HepG2 (cell line): ENCODE measurements at regions not wholly inside any gene's neighbourhood (a gene's known extent, or its start where the extent isn't known, plus 50 kb on each side); places are given as distances from the start of the nearest gene placed in this dataset.

ENCODE experiments used
- CREB1 ChIP-seq, 2 experiments: fragments of 450-650 bp in 1 of 2; IDR thresholded peaks; 2 replicates each; pipeline ENCODE4 v1.6.1; 2016 to 2017; ENCODE audit warnings: control low read depth in 1 of 2, mild to moderate bottlenecking in 1 of 2, missing compliant biosample characterization in 1 of 2, missing genetic modification characterization in 1 of 2
- GABPA ChIP-seq, 2 experiments: IDR thresholded peaks; 2 replicates each; pipeline ENCODE4 v1.6.1; 2011 to 2016; ENCODE audit warnings: low read depth in 2 of 2, low read length in 1 of 2, missing biosample characterization in 1 of 2, missing genetic modification characterization in 1 of 2
- JUND ChIP-seq: sonication (generic); formaldehyde crosslinking; IDR thresholded peaks from 2 replicates; pipeline ENCODE4 v1.8.0; 2022; ENCODE audit warnings: mild to moderate bottlenecking, missing genetic modification reagents
- POLR2A ChIP-seq, 2 experiments: IDR thresholded peaks; 2 replicates each; pipeline ENCODE4 v1.6.1; 2011; ENCODE audit warnings: low read depth in 2 of 2, low read length in 2 of 2, mild to moderate bottlenecking in 1 of 2, moderate library complexity in 1 of 2; ENCODE audit not compliant: insufficient read depth in 1 of 2
- RARG ChIP-seq: sonication (generic); formaldehyde crosslinking; IDR thresholded peaks from 2 replicates; pipeline ENCODE4 v1.4.0; 2020; ENCODE audit warnings: low read depth, mild to moderate bottlenecking, missing genetic modification reagents
- SP4 ChIP-seq: sonication (generic); formaldehyde crosslinking; IDR thresholded peaks from 2 replicates; pipeline ENCODE4 v1.8.1; 2023; ENCODE audit warnings: mild to moderate bottlenecking, missing genetic modification reagents
- TCF7L2 ChIP-seq: IDR thresholded peaks from 2 replicates; pipeline ENCODE4 v1.6.1; 2011; ENCODE audit warnings: mild to moderate bottlenecking, low read depth, low read length, moderate library complexity
- TF ChIP-seq, protein P1 (sequence below): sonication (generic); formaldehyde crosslinking; IDR thresholded peaks from 2 replicates; pipeline ENCODE4 v1.4.0; 2020; ENCODE audit warnings: missing genetic modification reagents
- TF ChIP-seq, protein P2 (sequence below): fragments of 450-650 bp; IDR thresholded peaks from 2 replicates; pipeline ENCODE4 v1.6.1; 2017; ENCODE audit warnings: mild to moderate bottlenecking
- TF ChIP-seq, protein P3 (sequence below): IDR thresholded peaks from 2 replicates; pipeline ENCODE4 v1.6.1; 2016; ENCODE audit warnings: missing biosample characterization, missing genetic modification reagents, low read depth

DNA sequence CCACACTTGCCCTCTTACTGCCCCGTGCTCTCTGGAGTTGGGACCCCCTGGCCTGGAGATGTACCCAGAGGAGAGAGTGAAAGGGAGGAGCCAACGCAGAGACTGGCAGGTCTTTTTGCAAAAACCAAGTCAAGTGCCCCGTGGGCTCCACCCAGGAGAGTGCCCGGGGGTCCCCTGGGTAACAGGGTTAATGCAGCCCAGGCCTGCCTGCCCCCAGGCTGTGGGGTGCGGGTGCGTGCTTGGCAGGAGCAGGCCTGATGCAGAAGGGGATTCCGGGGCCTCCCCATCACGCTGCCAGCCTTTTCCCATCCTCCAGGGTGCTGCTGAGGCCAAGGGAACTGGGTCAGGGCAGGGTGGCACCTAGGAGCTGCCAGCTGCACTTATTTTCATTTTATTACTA lies 184.4 kb downstream of the ERMARD start:
- TF ChIP-seq JUND (CRISPR knock-in tag) = no peak
- TF ChIP-seq POLR2A (IDR thresholded peaks at IDR 0.05; ENCODE audit: insufficient read depth in 1 of 2, low read depth in 2 of 2, low read length in 2 of 2) = no peak
- TF ChIP-seq CREB1 (IDR thresholded peaks at IDR 0.05) = no peak
- TF ChIP-seq CREB1 (CRISPR knock-in tag; IDR thresholded peaks at IDR 0.05) = no peak
- TF ChIP-seq, protein P1, sequence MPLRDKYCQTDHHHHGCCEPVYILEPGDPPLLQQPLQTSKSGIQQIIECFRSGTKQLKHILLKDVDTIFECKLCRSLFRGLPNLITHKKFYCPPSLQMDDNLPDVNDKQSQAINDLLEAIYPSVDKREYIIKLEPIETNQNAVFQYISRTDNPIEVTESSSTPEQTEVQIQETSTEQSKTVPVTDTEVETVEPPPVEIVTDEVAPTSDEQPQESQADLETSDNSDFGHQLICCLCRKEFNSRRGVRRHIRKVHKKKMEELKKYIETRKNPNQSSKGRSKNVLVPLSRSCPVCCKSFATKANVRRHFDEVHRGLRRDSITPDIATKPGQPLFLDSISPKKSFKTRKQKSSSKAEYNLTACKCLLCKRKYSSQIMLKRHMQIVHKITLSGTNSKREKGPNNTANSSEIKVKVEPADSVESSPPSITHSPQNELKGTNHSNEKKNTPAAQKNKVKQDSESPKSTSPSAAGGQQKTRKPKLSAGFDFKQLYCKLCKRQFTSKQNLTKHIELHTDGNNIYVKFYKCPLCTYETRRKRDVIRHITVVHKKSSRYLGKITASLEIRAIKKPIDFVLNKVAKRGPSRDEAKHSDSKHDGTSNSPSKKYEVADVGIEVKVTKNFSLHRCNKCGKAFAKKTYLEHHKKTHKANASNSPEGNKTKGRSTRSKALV = no peak
- TF ChIP-seq, protein P2, sequence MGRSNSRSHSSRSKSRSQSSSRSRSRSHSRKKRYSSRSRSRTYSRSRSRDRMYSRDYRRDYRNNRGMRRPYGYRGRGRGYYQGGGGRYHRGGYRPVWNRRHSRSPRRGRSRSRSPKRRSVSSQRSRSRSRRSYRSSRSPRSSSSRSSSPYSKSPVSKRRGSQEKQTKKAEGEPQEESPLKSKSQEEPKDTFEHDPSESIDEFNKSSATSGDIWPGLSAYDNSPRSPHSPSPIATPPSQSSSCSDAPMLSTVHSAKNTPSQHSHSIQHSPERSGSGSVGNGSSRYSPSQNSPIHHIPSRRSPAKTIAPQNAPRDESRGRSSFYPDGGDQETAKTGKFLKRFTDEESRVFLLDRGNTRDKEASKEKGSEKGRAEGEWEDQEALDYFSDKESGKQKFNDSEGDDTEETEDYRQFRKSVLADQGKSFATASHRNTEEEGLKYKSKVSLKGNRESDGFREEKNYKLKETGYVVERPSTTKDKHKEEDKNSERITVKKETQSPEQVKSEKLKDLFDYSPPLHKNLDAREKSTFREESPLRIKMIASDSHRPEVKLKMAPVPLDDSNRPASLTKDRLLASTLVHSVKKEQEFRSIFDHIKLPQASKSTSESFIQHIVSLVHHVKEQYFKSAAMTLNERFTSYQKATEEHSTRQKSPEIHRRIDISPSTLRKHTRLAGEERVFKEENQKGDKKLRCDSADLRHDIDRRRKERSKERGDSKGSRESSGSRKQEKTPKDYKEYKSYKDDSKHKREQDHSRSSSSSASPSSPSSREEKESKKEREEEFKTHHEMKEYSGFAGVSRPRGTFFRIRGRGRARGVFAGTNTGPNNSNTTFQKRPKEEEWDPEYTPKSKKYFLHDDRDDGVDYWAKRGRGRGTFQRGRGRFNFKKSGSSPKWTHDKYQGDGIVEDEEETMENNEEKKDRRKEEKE = no peak
- no peak for TF ChIP-seq RARG (CRISPR knock-in tag)
- no peak for TF ChIP-seq SP4
- TF ChIP-seq, protein P3, sequence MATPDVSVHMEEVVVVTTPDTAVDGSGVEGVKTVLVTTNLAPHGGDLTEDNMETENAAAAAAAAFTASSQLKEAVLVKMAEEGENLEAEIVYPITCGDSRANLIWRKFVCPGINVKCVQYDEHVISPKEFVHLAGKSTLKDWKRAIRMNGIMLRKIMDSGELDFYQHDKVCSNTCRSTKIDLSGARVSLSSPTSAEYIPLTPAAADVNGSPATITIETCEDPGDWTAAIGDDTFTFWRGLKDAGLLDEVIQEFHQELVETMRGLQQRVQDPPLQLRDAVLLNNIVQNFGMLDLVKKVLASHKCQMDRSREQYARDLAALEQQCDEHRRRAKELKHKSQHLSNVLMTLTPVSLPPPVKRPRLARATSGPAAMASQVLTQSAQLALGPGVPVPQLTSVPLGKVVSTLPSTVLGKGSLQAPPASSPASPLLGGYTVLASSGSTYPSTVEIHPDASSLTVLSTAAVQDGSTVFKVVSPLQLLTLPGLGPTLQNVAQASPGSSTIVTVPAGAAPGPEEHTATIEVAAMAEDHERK (CRISPR knock-in tag) = no peak
- no peak for TF ChIP-seq GABPA (IDR thresholded peaks at IDR 0.05; ENCODE audit: low read depth, low read length)
- TF ChIP-seq GABPA (CRISPR knock-in tag; IDR thresholded peaks at IDR 0.05; ENCODE audit: low read depth) = no peak
- TF ChIP-seq TCF7L2 = no peak
